ENCODE measurements at regions not wholly inside any gene's neighbourhood (a gene's known extent, or its start where the extent isn't known, plus 50 kb on each side); places are given as distances from the start of the nearest gene placed in this dataset.

DNA sequence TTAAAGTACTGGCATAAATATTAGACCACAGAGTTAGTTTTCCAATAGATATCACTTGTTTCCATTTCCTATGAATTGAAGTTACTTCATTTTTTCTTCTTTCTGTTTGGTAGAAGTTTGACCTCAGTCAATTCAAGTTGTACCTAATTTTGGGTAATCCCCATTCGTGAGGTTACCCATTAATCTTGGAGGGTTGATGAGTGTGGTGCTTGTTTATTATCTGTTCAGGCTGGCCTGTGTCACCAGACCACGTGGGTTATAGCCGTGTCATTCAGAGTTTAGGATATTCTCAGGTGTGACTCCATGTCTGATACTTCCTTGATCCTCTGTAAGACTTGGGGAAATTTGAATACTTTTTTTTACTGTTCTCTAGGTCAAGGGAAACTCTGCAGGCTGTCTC, 133.9 kb upstream of the TPK1 start:
- Histone ChIP-seq H3K36me3 (replicated peaks in 1 of 2; ENCODE audit: control insufficient read depth in 1 of 2, insufficient read depth in 2 of 2, low read length in 2 of 2) (no peaks in the 10 kb centered on the region), H3K4me1 (ENCODE audit: control insufficient read depth in 1 of 2, insufficient read depth in 2 of 2, low read length in 2 of 2) (no peaks in the 10 kb centered on the region), H3K27me3 (ENCODE audit: control insufficient read depth in 2 of 2, insufficient read depth in 2 of 2, low read length in 2 of 2) (no peaks in the 10 kb centered on the region), H3K4me3 (replicated peaks in 1 of 3; ENCODE audit: low read depth in 2 of 3, low read length in 3 of 3) (no peak overlapping the region), H3K27ac (ENCODE audit: low read depth in 1 of 2, low read length in 2 of 2) (no peak overlapping the region), H3K9me3 (replicated peaks in 1 of 2; ENCODE audit: control insufficient read depth in 1 of 2, insufficient read depth in 1 of 2, low read length in 2 of 2) (no peaks in the 10 kb centered on the region), H4K20me1 (ENCODE audit: insufficient read depth, low read length) (no peaks in the 10 kb centered on the region), H3K79me2 (ENCODE audit: insufficient read depth, low read length) (no peaks in the 10 kb centered on the region), H2AFZ (ENCODE audit: insufficient read depth, low read depth, low read length, poor library complexity, severe bottlenecking) (no peak overlapping the region), H3K4me2 (replicated peaks; ENCODE audit: extremely low read depth, low read length, poor library complexity, severe bottlenecking) (no peak overlapping the region), H3K9ac (ENCODE audit: insufficient read depth, low read length, poor library complexity, severe bottlenecking) (no peak overlapping the region)
- WGBS (ENCODE audit: insufficient coverage), result 78% methylated on average over 3 of the region's 3 CpGs
- intact Hi-C loops (cut with micrococcal nuclease), result no loop called here
- H3K27ac Mint-ChIP-seq, result no peak overlapping the region
- H3K36me3 Mint-ChIP-seq, result no peaks in the 10 kb centered on the region
- DNase-seq, result no peak
- peaks cover 0 to 5% (median 3%) of the 10 kb centered on the region in 7 donors for H3K9me3 Mint-ChIP-seq
- no peak overlapping the region for H3K4me3 Mint-ChIP-seq
- peaks cover 0 to 1% (median 0%) of the 10 kb centered on the region in 3 donors for H3K27me3 Mint-ChIP-seq (ENCODE audit: low read depth in 3 of 3)
- H3K4me1 Mint-ChIP-seq, result no peaks in the 10 kb centered on the region
- TF ChIP-seq CTCF (IDR thresholded peaks at IDR 0.05), result no peak

DNA sequence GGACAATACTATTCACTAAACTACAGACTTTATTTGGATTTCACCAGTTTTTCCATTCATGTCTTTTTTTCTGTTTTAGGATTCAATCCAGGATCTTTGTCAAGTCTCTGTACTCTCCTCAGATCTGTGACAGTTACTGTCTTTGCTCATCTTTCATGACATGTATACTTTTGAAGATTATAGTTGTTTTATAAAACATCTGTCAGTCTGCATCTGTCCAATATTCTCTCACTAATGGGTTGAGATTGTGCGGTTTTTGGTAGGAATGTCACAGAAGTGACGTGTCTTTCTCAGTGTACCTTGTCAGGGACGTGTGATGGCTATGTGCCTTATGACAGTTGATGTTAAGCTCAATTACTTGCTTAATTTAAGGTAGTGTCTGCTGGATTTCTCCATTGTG, 124.9 kb upstream of the TPK1 start:
- H3K27me3 ChIP-seq (ENCODE audit: control insufficient read depth in 2 of 2, insufficient read depth in 2 of 2, low read length in 2 of 2), result no peaks in the 10 kb centered on the region
- H3K4me3 Mint-ChIP-seq, result no peak overlapping the region
- no peak overlapping the region for H3K4me2 ChIP-seq (replicated peaks; ENCODE audit: extremely low read depth, low read length, poor library complexity, severe bottlenecking)
- no peaks in the 10 kb centered on the region for H3K4me1 Mint-ChIP-seq
- no peak overlapping the region for H3K27ac Mint-ChIP-seq
- no peaks in the 10 kb centered on the region for H4K20me1 ChIP-seq (ENCODE audit: insufficient read depth, low read length)
- no peak for DNase-seq
- no peak overlapping the region for H3K4me3 ChIP-seq (replicated peaks in 1 of 3; ENCODE audit: low read depth in 2 of 3, low read length in 3 of 3)
- no peak overlapping the region for H3K27ac ChIP-seq (ENCODE audit: low read depth in 1 of 2, low read length in 2 of 2)
- H2AFZ ChIP-seq (ENCODE audit: insufficient read depth, low read depth, low read length, poor library complexity, severe bottlenecking), result no peak overlapping the region
- WGBS (ENCODE audit: insufficient coverage), result no CpG with 5 or more reads among the region's 3 CpGs
- no peaks in the 10 kb centered on the region for H3K9me3 ChIP-seq (replicated peaks in 1 of 2; ENCODE audit: control insufficient read depth in 1 of 2, insufficient read depth in 1 of 2, low read length in 2 of 2)
- H3K9ac ChIP-seq (ENCODE audit: insufficient read depth, low read length, poor library complexity, severe bottlenecking), result no peak overlapping the region
- H3K4me1 ChIP-seq (ENCODE audit: control insufficient read depth in 1 of 2, insufficient read depth in 2 of 2, low read length in 2 of 2), result no peaks in the 10 kb centered on the region
- peaks cover 0 to 5% (median 2%) of the 10 kb centered on the region in 7 donors for H3K9me3 Mint-ChIP-seq
- no peak for TF ChIP-seq CTCF (IDR thresholded peaks at IDR 0.05)
- no peaks in the 10 kb centered on the region for H3K79me2 ChIP-seq (ENCODE audit: insufficient read depth, low read length)
- intact Hi-C loops (cut with micrococcal nuclease), result no loop called here
- no peaks in the 10 kb centered on the region for H3K36me3 ChIP-seq (replicated peaks in 1 of 2; ENCODE audit: control insufficient read depth in 1 of 2, insufficient read depth in 2 of 2, low read length in 2 of 2)
- H3K36me3 Mint-ChIP-seq, result no peaks in the 10 kb centered on the region
- H3K27me3 Mint-ChIP-seq (ENCODE audit: low read depth in 3 of 3), result peaks cover 0 to 1% (median 0%) of the 10 kb centered on the region in 3 donors
